Activated naive CD4-positive, alpha-beta T cell treated with Interleukin-2 at 50 U/mL for 16 hours (primary cell): ENCODE measurements at regions not wholly inside any gene's neighbourhood (a gene's known extent, or its start where the extent isn't known, plus 50 kb on each side); places are given as distances from the start of the nearest gene placed in this dataset.
"Not testable (repeated sequence)": the region's sequence is repeated elsewhere in the genome, so short reads cannot be mapped to it uniquely, and the experiment has no call there.

Experiments used
- DNase-seq: peaks from one replicate; pipeline ENCODE4 v3.0.0-alpha.2; 2020

GRCh38 chr2:230593765-230594164 is 118.9 kb upstream of the CAB39 start:
- no peak for DNase-seq

GRCh38 chr2:230594286-230594840 is 118.3 kb upstream of the CAB39 start:
- no peak for DNase-seq

GRCh38 chr2:230599853-230600252 is 112.8 kb upstream of the CAB39 start:
- DNase-seq = no peak

GRCh38 chr2:230600285-230600684 is 112.4 kb upstream of the CAB39 start:
- no peak for DNase-seq

GRCh38 chr2:230600881-230601280 is 111.8 kb upstream of the CAB39 start:
- DNase-seq = no peak

- DNase-seq = no peak
Observed at GRCh38 chr2:230601510-230601909, 111.1 kb upstream of the CAB39 start.

- DNase-seq = peak; percentile 55
Observed at GRCh38 chr2:230602562-230603230, 109.9 kb upstream of the CAB39 start.

- not testable (repeated sequence) for DNase-seq
Observed at GRCh38 chr2:230603317-230603716, 109.3 kb upstream of the CAB39 start.

GRCh38 chr2:230604158-230604557 is 108.5 kb upstream of the CAB39 start:
- DNase-seq = not testable (repeated sequence)

GRCh38 chr2:230614040-230614439 is 98.6 kb upstream of the CAB39 start:
- DNase-seq = no peak

- peak; percentile 39 for DNase-seq
Observed at GRCh38 chr2:230614913-230615332, 97.7 kb upstream of the CAB39 start.

- not testable (repeated sequence) for DNase-seq
Observed at GRCh38 chr2:230617256-230617706, 95.4 kb upstream of the CAB39 start.

- no peak for DNase-seq
Observed at GRCh38 chr2:230619491-230619890, 93.2 kb upstream of the CAB39 start.

- not testable (repeated sequence) for DNase-seq
Observed at GRCh38 chr2:230625220-230625619, 87.4 kb upstream of the CAB39 start.

- DNase-seq = not testable (repeated sequence)
Observed at GRCh38 chr2:230627091-230627490, 85.6 kb upstream of the CAB39 start.

GRCh38 chr2:230627806-230628724 is 84.6 kb upstream of the CAB39 start:
- no peak for DNase-seq

- no peak for DNase-seq
Observed at GRCh38 chr2:230631470-230631869, 81.2 kb upstream of the CAB39 start.

GRCh38 chr2:230634146-230634545 is 78.5 kb upstream of the CAB39 start:
- no peak for DNase-seq

- not testable (repeated sequence) for DNase-seq
Observed at GRCh38 chr2:230634721-230635313, 77.8 kb upstream of the CAB39 start.

- no peak for DNase-seq
Observed at GRCh38 chr2:230636684-230637271, 75.9 kb upstream of the CAB39 start.

- DNase-seq = not testable (repeated sequence)
Observed at GRCh38 chr2:230637486-230637885, 75.2 kb upstream of the CAB39 start.

- no peak for DNase-seq
Observed at GRCh38 chr2:230640540-230641011, 72.1 kb upstream of the CAB39 start.

GRCh38 chr2:230642966-230643365 is 69.7 kb upstream of the CAB39 start:
- DNase-seq = no peak
